Heart left ventricle (tissue), 16 donors: ENCODE measurements at regions not wholly inside any gene's neighbourhood (a gene's known extent, or its start where the extent isn't known, plus 50 kb on each side); places are given as distances from the start of the nearest gene placed in this dataset.

ENCODE experiments used
- ATAC-seq, 4 donors: fragments of 200-7000 bp; cut with Tn5 transposase; one replicate each; pipeline ENCODE4 v1.9.1; 2020 to 2022; ENCODE audit warnings: moderate library complexity in 4 of 4, mild to moderate bottlenecking in 3 of 4, moderate number of reproducible peaks in 1 of 4
- DNase-seq, 5 donors: peaks; one replicate each; pipeline ENCODE4 v3.0.0-alpha.2; 2020
- H3K27ac ChIP-seq, 12 donors: fragments of 200-600 bp; sonication (generic) in 4 of 12; one replicate each; pipeline versions ENCODE4 v1.5.0 to v1.8.0; 2016 to 2022; ENCODE audit warnings: mild to moderate bottlenecking in 2 of 12
- H3K27me3 ChIP-seq, 9 donors: fragments of 200-600 bp; sonication (generic) in 2 of 9; one replicate each; pipeline versions ENCODE4 v1.5.1 to v1.8.0; 2016 to 2022; ENCODE audit warnings: mild to moderate bottlenecking in 3 of 9
- H3K36me3 ChIP-seq, 9 donors: fragments of 200-600 bp; sonication (generic) in 2 of 9; one replicate each; pipeline versions ENCODE4 v1.5.0 to v1.8.0; 2018 to 2022; ENCODE audit warnings: mild to moderate bottlenecking in 2 of 9
- H3K4me1 ChIP-seq, 12 donors: fragments of 200-600 bp; sonication (generic) in 4 of 12; one replicate each; pipeline versions ENCODE4 v1.5.0 to v1.8.0; 2016 to 2022; ENCODE audit warnings: mild to moderate bottlenecking in 3 of 12
- H3K4me3 ChIP-seq, 12 donors: fragments of 200-600 bp; sonication (generic) in 4 of 12; one replicate each; pipeline versions ENCODE4 v1.5.0 to v1.8.0; 2017 to 2022; ENCODE audit warnings: mild to moderate bottlenecking in 9 of 12, moderate library complexity in 4 of 12
- H3K9me3 ChIP-seq, 12 donors: fragments of 200-600 bp; sonication (generic) in 4 of 12; one replicate each; pipeline versions ENCODE4 v1.5.0 to v1.8.0; 2016 to 2022; ENCODE audit warnings: mild to moderate bottlenecking in 1 of 12
- CTCF ChIP-seq, 12 donors: fragments of 200-600 bp; sonication (generic) in 4 of 12; IDR thresholded peaks; one replicate each; pipeline versions ENCODE4 v1.5.0 to v1.8.0; 2018 to 2022; ENCODE audit warnings: antibody characterized with exemption in 12 of 12, mild to moderate bottlenecking in 5 of 12
- POLR2A ChIP-seq, 2 donors: fragments of 450-650 bp; IDR thresholded peaks; one replicate each; pipeline ENCODE4 v1.6.1; 2017; ENCODE audit warnings: antibody characterized with exemption in 2 of 2, mild to moderate bottlenecking in 2 of 2, moderate library complexity in 2 of 2
- WGBS, 4 donors: extraction: QIAGEN DNeasy Blood & Tissue Kit in 2 of 4; methylation state at CpG; one replicate each; pipeline versions ENCODE4 v1.1.5 to v1.1.7; 2013 to 2018; 5-methylcytosine and 5-hydroxymethylcytosine counted together
- intact Hi-C, 10 donors: fragments of 100-400 bp; cut with DNase I; formaldehyde crosslinking; loops; one replicate each; pipeline versions ENCODE4 v1.11.1 to v1.14.2; 2022
- donor health status: ischemic (EF 13 %, LVEDD 7.1; RV severe dilation, severe dysfunction).
- donor health status: healthy with polysubstance abuse.
- donor health status: DM: no; HTN: yes; CAD: no.
- donor health status: DM: no; HTN: no; CAD: no.
- donor health status: ischemic (EF 25% LVEDD 6.9; RV normal size, moderate dysfunction).
- donor health status: ischemic (EF 25% LVEDD 5.7; RV mildly dilated, moderate dysfunction).
- donor health status: healthy.
- donor health status: DM: yes; HTN: yes; CAD: no.
- donor health status: ischemic (EF 35%, LVEDD 5.7; RV mildly dilated, moderate dysfunction).
- donor health status: nonischemic (EF 11% LVEDD 7.7; RV severe dilation, severe dysfunction).
- donor health status: DM: yes; HTN: yes; CAD: no.
- donor health status: PGD.
- donor health status: ischemic (EF 29% LVEDD 5.4; RV normal size, mild dysfunction).
- donor health status: nonischemic (EF 23%, LVEDD 6.1; RV moderate dilation, normal function).

DNA sequence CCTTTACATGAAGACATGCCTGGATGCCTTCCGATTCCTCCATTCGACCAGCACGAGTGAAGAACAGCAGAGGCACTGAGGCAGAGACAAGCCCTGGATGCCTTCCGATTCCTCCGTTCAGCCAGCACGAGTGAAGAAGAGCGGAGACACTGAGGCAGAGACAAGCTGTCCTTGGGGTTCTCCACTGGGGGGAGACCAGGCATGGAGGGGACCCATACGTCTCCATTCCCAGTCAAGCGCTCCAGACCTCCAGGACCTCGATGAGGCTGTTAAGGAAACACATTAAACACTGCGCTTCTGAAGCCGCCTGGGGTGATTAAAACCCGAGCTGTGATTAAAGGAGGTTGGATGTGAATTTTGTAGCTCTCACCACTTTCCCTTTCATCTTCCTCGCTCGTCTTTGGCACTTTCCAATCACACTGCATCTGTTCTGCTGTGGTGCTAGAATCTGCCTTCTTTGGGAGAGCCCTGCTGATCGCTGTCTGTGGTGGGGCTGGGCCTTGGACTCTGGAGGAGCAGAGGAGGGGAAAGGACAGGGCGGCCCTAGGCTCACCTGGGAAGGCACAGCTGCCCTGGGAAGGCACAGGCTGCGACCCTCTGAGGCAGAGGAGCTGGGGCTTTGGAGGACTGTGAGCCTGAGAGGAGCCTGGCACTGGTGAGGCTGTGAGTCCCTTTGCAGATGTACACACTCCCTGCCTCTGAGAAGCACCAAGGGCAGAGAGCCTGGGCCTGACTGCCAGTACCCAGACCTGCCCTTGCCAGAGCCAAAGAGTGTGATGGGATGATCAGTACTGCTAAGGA, 463.1 kb upstream of the HS6ST1 start:
- Histone ChIP-seq H3K27me3 (no peaks in the 10 kb centered on the region), H3K36me3 (no peaks in the 10 kb centered on the region), H3K4me1 (no peaks in the 10 kb centered on the region), H3K27ac (no peak overlapping the region), H3K4me3 (no peak overlapping the region), H3K9me3 (no peaks in the 10 kb centered on the region)
- WGBS, 4 donors = 83 to 87% (median 86%) methylated on average over 18 of the region's 18 CpGs
- TF ChIP-seq POLR2A (IDR thresholded peaks at IDR 0.05) (no peak), CTCF (IDR thresholded peaks at IDR 0.05) (no peak)
- no peak for DNase-seq
- ATAC-seq = no peak
- intact Hi-C loops = no loop called here

DNA sequence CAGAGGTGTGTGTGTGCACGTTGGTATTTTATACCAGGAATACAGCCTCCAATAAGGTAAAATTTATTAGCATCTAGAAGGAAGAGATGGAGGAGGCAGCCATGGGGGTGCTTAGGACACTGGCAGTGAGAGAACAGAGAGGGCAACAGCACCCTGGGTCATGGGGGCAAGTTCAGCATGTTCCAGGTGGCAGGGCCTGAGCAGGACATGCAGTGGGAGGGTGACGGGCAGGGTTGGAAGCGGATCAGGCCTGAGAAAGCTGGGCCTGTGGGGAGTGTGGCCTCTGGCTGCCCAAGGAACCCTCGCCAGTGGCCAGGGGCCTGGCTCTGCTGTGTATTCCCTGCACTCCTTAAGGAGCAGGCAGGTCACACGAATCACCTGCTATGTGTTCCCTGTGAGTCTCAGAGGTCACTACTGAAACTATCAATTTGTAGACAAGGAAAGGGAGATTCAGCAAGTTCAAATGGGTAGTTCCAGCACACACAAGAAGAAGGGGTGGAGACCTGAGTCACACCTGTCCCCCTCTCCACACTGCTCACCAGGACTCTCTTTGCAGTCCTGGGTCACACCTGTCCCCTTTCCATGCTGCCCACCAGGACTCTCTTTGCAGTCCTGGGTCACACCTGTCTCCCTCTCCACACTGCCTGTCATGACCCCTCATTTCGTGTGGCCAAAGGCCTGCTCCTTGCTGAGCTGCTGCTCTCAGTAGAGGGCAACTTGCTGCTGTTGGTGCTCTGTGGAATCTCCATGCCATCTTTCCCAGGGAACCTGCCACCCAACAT, 463.9 kb upstream of the HS6ST1 start:
- no peaks in the 10 kb centered on the region for H3K9me3 ChIP-seq
- no peak for TF ChIP-seq CTCF (IDR thresholded peaks at IDR 0.05)
- TF ChIP-seq POLR2A (IDR thresholded peaks at IDR 0.05) = no peak
- intact Hi-C loops = no loop called here
- H3K27ac ChIP-seq = no peak overlapping the region
- no peaks in the 10 kb centered on the region for H3K36me3 ChIP-seq
- ATAC-seq (no peak), DNase-seq (no peak)
- no peaks in the 10 kb centered on the region for H3K27me3 ChIP-seq
- 84 to 91% (median 87%) methylated on average over 6 of the region's 6 CpGs for WGBS, 4 donors
- no peaks in the 10 kb centered on the region for H3K4me1 ChIP-seq
- no peak overlapping the region for H3K4me3 ChIP-seq

DNA sequence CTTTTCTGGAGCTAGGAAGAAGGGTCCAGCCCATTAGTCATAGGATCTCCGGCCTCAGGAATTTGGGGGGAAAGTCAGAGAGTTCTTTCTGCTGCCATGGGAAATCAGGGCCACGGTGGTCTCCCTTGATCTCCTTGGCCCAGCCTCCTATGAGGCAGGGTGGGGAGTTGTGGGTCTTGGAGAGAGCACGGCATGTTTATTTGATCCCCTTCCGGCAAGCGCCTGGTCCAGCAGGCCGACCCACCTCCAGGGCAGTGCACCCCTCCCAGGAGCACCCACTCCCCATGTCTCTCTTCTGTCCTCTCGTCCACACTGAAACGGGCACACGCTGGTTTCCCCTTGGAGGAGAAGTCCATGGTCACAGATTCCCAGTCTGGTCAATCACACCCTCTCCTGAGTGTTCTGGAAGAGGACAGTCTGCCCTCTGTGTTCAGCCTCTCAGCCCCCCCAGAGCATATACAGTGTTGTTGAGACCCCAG, 464.6 kb upstream of the HS6ST1 start:
- Histone ChIP-seq H3K27ac (no peak overlapping the region), H3K27me3 (no peaks in the 10 kb centered on the region), H3K9me3 (no peaks in the 10 kb centered on the region), H3K36me3 (no peaks in the 10 kb centered on the region), H3K4me1 (no peaks in the 10 kb centered on the region), H3K4me3 (no peak overlapping the region)
- intact Hi-C loops = no loop called here
- DNase-seq (no peak), ATAC-seq (no peak)
- 85 to 97% (median 91%) methylated on average over 8 to 9 of the region's 9 CpGs for WGBS, 4 donors
- TF ChIP-seq POLR2A (IDR thresholded peaks at IDR 0.05) (no peak), CTCF (IDR thresholded peaks at IDR 0.05) (no peak)

DNA sequence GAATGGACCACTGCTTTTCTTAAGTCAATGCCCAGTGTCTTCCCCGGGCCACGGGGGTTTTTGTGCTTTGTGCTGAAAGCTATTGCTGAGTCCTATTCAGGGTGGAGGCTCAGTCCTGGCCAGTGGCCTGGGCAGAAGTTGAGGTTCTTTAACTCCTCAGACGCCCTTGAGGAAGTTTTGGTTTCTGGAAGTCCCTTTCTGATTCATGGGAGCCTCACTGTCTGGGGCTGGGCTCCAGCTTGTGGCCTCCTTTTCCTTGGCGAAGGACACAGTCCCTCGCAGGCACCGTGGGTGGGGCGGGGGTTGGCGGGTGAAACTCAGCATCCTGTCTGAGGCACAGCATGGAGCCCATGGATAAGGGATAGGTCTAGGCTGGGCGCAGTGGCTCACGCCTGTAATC, 465.2 kb upstream of the HS6ST1 start:
- 70 to 90% (median 83%) methylated on average over 6 to 10 of the region's 10 CpGs for WGBS, 4 donors
- no peak for DNase-seq
- TF ChIP-seq POLR2A (IDR thresholded peaks at IDR 0.05) (no peak), CTCF (IDR thresholded peaks at IDR 0.05) (no peak)
- intact Hi-C loops = no loop called here
- ATAC-seq = no peak
- Histone ChIP-seq H3K27me3 (no peaks in the 10 kb centered on the region), H3K9me3 (no peaks in the 10 kb centered on the region), H3K4me1 (no peaks in the 10 kb centered on the region), H3K27ac (no peak overlapping the region), H3K4me3 (no peak overlapping the region), H3K36me3 (no peaks in the 10 kb centered on the region)
